Panc1 (cell line): ENCODE measurements at regions not wholly inside any gene's neighbourhood (a gene's known extent, or its start where the extent isn't known, plus 50 kb on each side); places are given as distances from the start of the nearest gene placed in this dataset.

Source experiments
- ATAC-seq: fragments of 200-7000 bp; cut with Tn5 transposase; 2 replicates; pipeline ENCODE4 v1.9.1; 2020; ENCODE audit warnings: mild to moderate bottlenecking, moderate library complexity
- BruUV-seq: library from RNA; stranded (reverse); fragments of 400-500 nt; replicated peaks from 2 replicates; lab custom pipeline; 2021; lab: Mats Ljungman, UMichigan
- CTCF ChIA-PET: fragments of 300-600 bp; sonication (Branson Sonifier 250); formaldehyde crosslinking; loops from one replicate; lab custom pipeline; 2022; ENCODE audit warnings: antibody characterized with exemption; lab: Charles Lee
- POLR2A ChIA-PET: fragments of 300-600 bp; sonication (Branson Sonifier 250); formaldehyde crosslinking; loops from one replicate; lab custom pipeline; 2022; ENCODE audit warnings: antibody characterized with exemption; lab: Charles Lee
- DNase-seq: peaks from one replicate; pipeline ENCODE4 v3.0.0-alpha.2; 2010; ENCODE audit warnings: low read depth, low spot score
- H3K27ac ChIP-seq: 2 replicates; pipeline ENCODE4 v1.5.1; 2011; ENCODE audit warnings: mild to moderate bottlenecking, low read length, inconsistent platforms
- H3K27me3 ChIP-seq: fragments of 200-500 bp; sonication (Bioruptor generic); 2 replicates; pipeline ENCODE4 v1.6.0; 2014; ENCODE audit warnings: low read length, inconsistent platforms; ENCODE audit not compliant: control insufficient read depth, insufficient read depth
- H3K36me3 ChIP-seq: fragments of 200-500 bp; sonication (Bioruptor generic); 2 replicates; pipeline ENCODE4 v1.5.1; 2014; ENCODE audit warnings: inconsistent platforms, mild to moderate bottlenecking, low read length, moderate library complexity; ENCODE audit not compliant: control insufficient read depth, insufficient read depth
- H3K4me1 ChIP-seq: 2 replicates; pipeline ENCODE4 v1.5.1; 2011; ENCODE audit warnings: inconsistent platforms, mild to moderate bottlenecking, low read length, moderate library complexity; ENCODE audit not compliant: control insufficient read depth, insufficient read depth
- H3K4me3 ChIP-seq, 2 experiments: 2 replicates each; pipeline ENCODE4 v1.5.1; 2011 to 2012; ENCODE audit warnings: low read depth in 2 of 2, low read length in 2 of 2, mild to moderate bottlenecking in 2 of 2, inconsistent platforms in 1 of 2, moderate library complexity in 1 of 2
- H3K9me3 ChIP-seq: fragments of 200-500 bp; sonication (Bioruptor generic); 2 replicates; pipeline ENCODE4 v1.5.1; 2014; ENCODE audit warnings: low read depth, mild to moderate bottlenecking, inconsistent platforms, low read length, moderate library complexity; ENCODE audit not compliant: control insufficient read depth, insufficient read depth
- POLR2AphosphoS5 ChIP-seq: IDR thresholded peaks from 2 replicates; pipeline ENCODE4 v1.6.1; 2012; ENCODE audit warnings: mild to moderate bottlenecking, low read depth, low read length, moderate library complexity
- SIN3A ChIP-seq: IDR thresholded peaks from 2 replicates; pipeline ENCODE4 v1.6.1; 2012; ENCODE audit warnings: low read depth, mild to moderate bottlenecking, low read length, moderate library complexity, borderline replicate concordance; ENCODE audit not compliant: insufficient read depth
- TCF7L2 ChIP-seq: IDR thresholded peaks from 2 replicates; pipeline ENCODE4 v1.6.1; 2011; ENCODE audit warnings: mild to moderate bottlenecking, low read depth, low read length, inconsistent platforms
- in situ Hi-C: cut with HindIII; loops from 2 replicates; pipeline ENCODE4 v1.10.0; 2016; ENCODE audit warnings: low sequenced_read_pairs, low pct_unique_long_range_greater_than_20kb
- intact Hi-C: fragments of 100-400 bp; cut with micrococcal nuclease; formaldehyde crosslinking; loops from one replicate; pipeline ENCODE4 v1.10.0; 2022; ENCODE audit not compliant: unreplicated experiment
- TF ChIP-seq, protein P1 (sequence below): fragments of 450-650 bp; IDR thresholded peaks from 2 replicates; pipeline ENCODE4 v1.5.1; 2017; ENCODE audit warnings: mild to moderate bottlenecking
- TF ChIP-seq, protein P2 (sequence below), 2 experiments: IDR thresholded peaks; 2 replicates each; pipeline ENCODE4 v1.6.1; 2011 to 2012; ENCODE audit warnings: low read depth in 2 of 2, control low read depth in 1 of 2, low read length in 1 of 2, mild to moderate bottlenecking in 1 of 2, moderate library complexity in 1 of 2; ENCODE audit not compliant: insufficient read depth in 1 of 2

GRCh38 chr1:218837051-218837450 lies 336.6 kb upstream of the LYPLAL1 start:
- in situ Hi-C loops, result no loop called here
- no peak for DNase-seq
- CTCF ChIA-PET, result interaction anchor here (0.6 to 0.7 kb wide), 2 partner anchors 15 to 742 kb away, joined by 3 read pairs; no protein-coding TSS in a partner anchor

DNA sequence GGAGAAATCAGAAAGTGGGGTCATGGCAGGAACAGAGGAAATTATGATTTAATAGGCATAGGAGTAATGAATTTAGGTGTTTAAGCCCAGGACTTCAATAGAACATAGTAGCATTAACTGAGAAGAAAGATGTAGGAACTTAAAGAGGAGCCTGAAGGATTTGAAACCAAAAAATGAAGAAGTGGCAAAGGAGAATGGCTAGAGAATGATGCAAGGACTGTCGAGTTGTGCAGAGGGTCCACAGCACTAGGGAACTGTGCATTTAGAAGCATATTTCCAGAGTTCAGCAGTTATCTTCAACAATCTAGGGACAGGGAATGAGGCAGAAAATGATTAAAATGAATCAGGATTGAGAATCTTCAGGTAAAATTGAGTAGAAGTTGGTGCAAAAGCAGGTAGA lies 328.1 kb upstream of the LYPLAL1 start:
- H3K9me3 ChIP-seq, result no peaks in the 10 kb centered on the region
- in situ Hi-C loops, result no loop called here
- H3K27ac ChIP-seq, result no peak overlapping the region
- ChIA-PET CTCF (no interaction called here), POLR2A (no interaction called here)
- no peaks in the 10 kb centered on the region for H3K36me3 ChIP-seq
- TF ChIP-seq POLR2AphosphoS5, result no peak
- TF ChIP-seq, protein P1, sequence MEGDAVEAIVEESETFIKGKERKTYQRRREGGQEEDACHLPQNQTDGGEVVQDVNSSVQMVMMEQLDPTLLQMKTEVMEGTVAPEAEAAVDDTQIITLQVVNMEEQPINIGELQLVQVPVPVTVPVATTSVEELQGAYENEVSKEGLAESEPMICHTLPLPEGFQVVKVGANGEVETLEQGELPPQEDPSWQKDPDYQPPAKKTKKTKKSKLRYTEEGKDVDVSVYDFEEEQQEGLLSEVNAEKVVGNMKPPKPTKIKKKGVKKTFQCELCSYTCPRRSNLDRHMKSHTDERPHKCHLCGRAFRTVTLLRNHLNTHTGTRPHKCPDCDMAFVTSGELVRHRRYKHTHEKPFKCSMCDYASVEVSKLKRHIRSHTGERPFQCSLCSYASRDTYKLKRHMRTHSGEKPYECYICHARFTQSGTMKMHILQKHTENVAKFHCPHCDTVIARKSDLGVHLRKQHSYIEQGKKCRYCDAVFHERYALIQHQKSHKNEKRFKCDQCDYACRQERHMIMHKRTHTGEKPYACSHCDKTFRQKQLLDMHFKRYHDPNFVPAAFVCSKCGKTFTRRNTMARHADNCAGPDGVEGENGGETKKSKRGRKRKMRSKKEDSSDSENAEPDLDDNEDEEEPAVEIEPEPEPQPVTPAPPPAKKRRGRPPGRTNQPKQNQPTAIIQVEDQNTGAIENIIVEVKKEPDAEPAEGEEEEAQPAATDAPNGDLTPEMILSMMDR, result no peak
- TF ChIP-seq TCF7L2, result no peak
- no peak for TF ChIP-seq SIN3A
- TF ChIP-seq, protein P2, sequence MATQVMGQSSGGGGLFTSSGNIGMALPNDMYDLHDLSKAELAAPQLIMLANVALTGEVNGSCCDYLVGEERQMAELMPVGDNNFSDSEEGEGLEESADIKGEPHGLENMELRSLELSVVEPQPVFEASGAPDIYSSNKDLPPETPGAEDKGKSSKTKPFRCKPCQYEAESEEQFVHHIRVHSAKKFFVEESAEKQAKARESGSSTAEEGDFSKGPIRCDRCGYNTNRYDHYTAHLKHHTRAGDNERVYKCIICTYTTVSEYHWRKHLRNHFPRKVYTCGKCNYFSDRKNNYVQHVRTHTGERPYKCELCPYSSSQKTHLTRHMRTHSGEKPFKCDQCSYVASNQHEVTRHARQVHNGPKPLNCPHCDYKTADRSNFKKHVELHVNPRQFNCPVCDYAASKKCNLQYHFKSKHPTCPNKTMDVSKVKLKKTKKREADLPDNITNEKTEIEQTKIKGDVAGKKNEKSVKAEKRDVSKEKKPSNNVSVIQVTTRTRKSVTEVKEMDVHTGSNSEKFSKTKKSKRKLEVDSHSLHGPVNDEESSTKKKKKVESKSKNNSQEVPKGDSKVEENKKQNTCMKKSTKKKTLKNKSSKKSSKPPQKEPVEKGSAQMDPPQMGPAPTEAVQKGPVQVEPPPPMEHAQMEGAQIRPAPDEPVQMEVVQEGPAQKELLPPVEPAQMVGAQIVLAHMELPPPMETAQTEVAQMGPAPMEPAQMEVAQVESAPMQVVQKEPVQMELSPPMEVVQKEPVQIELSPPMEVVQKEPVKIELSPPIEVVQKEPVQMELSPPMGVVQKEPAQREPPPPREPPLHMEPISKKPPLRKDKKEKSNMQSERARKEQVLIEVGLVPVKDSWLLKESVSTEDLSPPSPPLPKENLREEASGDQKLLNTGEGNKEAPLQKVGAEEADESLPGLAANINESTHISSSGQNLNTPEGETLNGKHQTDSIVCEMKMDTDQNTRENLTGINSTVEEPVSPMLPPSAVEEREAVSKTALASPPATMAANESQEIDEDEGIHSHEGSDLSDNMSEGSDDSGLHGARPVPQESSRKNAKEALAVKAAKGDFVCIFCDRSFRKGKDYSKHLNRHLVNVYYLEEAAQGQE (IDR thresholded peaks at IDR 0.05; ENCODE audit: insufficient read depth in 1 of 2, low read depth in 2 of 2, low read length in 1 of 2), result no peak
- intact Hi-C loops, result no loop called here
- no peaks in the 10 kb centered on the region for H3K27me3 ChIP-seq
- ATAC-seq, result no peak
- H3K4me1 ChIP-seq, result no peaks in the 10 kb centered on the region; the same call in 1 of the 2 replicates
- BruUV-seq, result no TSS peak
- H3K4me3 ChIP-seq, result no peak overlapping the region
- no peak for DNase-seq

More at GRCh38 chr1:218837051-218837450, 336.6 kb upstream of the LYPLAL1 start:
- no peaks in the 10 kb centered on the region for H3K27me3 ChIP-seq
- intact Hi-C loops, result no loop called here
- TF ChIP-seq SIN3A (no peak), TCF7L2 (no peak), POLR2AphosphoS5 (no peak)
- TF ChIP-seq, protein P1, result no peak
- TF ChIP-seq, protein P2 (IDR thresholded peaks at IDR 0.05; ENCODE audit: insufficient read depth in 1 of 2, low read depth in 2 of 2, low read length in 1 of 2), result no peak
- no peaks in the 10 kb centered on the region for H3K36me3 ChIP-seq
- BruUV-seq, result no TSS peak
- POLR2A ChIA-PET, result no interaction called here
- no peak overlapping the region for H3K4me3 ChIP-seq
- no peak overlapping the region for H3K27ac ChIP-seq
- no peaks in the 10 kb centered on the region for H3K4me1 ChIP-seq
- no peak for ATAC-seq
- H3K9me3 ChIP-seq, result no peaks in the 10 kb centered on the region
